KMS-11 (cell line): ENCODE measurements at regions not wholly inside any gene's neighbourhood (a gene's known extent, or its start where the extent isn't known, plus 50 kb on each side); places are given as distances from the start of the nearest gene placed in this dataset.

Experiments
- H2AFZ ChIP-seq: fragments of 200-600 bp; sonication (generic); 2 replicates; pipeline ENCODE4 v1.6.1; 2016; ENCODE audit warnings: antibody characterized with exemption, mixed run types, low read depth
- H3K27ac ChIP-seq: fragments of 200-600 bp; sonication (generic); 2 replicates; pipeline ENCODE4 v1.6.1; 2016; ENCODE audit warnings: mild to moderate bottlenecking, mixed run types
- H3K27me3 ChIP-seq: fragments of 200-600 bp; sonication (generic); 2 replicates; pipeline ENCODE4 v1.6.1; 2017; ENCODE audit warnings: mild to moderate bottlenecking, low read depth, mixed run types, moderate library complexity; ENCODE audit not compliant: insufficient read depth
- H3K36me3 ChIP-seq: fragments of 200-600 bp; sonication (generic); 2 replicates; pipeline ENCODE4 v1.6.1; 2017; ENCODE audit warnings: mild to moderate bottlenecking, mixed run types; ENCODE audit not compliant: insufficient read depth
- H3K4me1 ChIP-seq: fragments of 200-600 bp; sonication (generic); 2 replicates; pipeline ENCODE4 v1.6.1; 2016; ENCODE audit warnings: mild to moderate bottlenecking, low read depth, mixed run types; ENCODE audit not compliant: poor library complexity, severe bottlenecking
- H3K4me2 ChIP-seq: fragments of 200-600 bp; sonication (generic); 2 replicates; pipeline ENCODE4 v1.7.0; 2016; ENCODE audit warnings: mild to moderate bottlenecking, mixed run types
- H3K4me3 ChIP-seq: fragments of 200-600 bp; sonication (generic); IDR thresholded peaks from 2 replicates; pipeline ENCODE4 v1.6.1; 2017; ENCODE audit warnings: low read depth, low read length, mixed read lengths; ENCODE audit not compliant: insufficient read depth
- H3K79me2 ChIP-seq: fragments of 200-600 bp; sonication (generic); 2 replicates; pipeline ENCODE4 v1.6.1; 2016; ENCODE audit warnings: low read depth, mixed run types; ENCODE audit not compliant: insufficient read depth
- H3K9ac ChIP-seq: fragments of 200-600 bp; sonication (generic); 2 replicates; pipeline ENCODE4 v1.6.1; 2016; ENCODE audit warnings: mild to moderate bottlenecking, mixed run types
- H4K20me1 ChIP-seq: fragments of 200-600 bp; sonication (generic); 2 replicates; pipeline ENCODE4 v1.6.1; 2016; ENCODE audit warnings: mild to moderate bottlenecking, mixed run types; ENCODE audit not compliant: insufficient read depth
- CTCF ChIP-seq: fragments of 200-600 bp; sonication (generic); conservative IDR thresholded peaks from 2 replicates; pipeline ENCODE4 v1.6.1; 2017; ENCODE audit warnings: low read depth, mild to moderate bottlenecking, antibody characterized with exemption, low read length, moderate library complexity, mixed read lengths

GRCh38 chr4:122525865-122526264 lies 69.3 kb upstream of the IL2 start:
- Histone ChIP-seq H3K27ac (no peak overlapping the region), H3K9ac (no peak overlapping the region), H3K27me3 (no peaks in the 10 kb centered on the region), H2AFZ (no peak overlapping the region), H3K4me3 (no peak overlapping the region), H4K20me1 (no peaks in the 10 kb centered on the region), H3K79me2 (no peaks in the 10 kb centered on the region), H3K4me1 (no peaks in the 10 kb centered on the region), H3K36me3 (no peaks in the 10 kb centered on the region), H3K4me2 (no peak overlapping the region)
- TF ChIP-seq CTCF, result no peak

- Histone ChIP-seq H3K4me1 (no peaks in the 10 kb centered on the region), H2AFZ (no peak overlapping the region), H3K4me2 (no peak overlapping the region), H3K4me3 (no peak overlapping the region), H3K27me3 (no peaks in the 10 kb centered on the region), H3K9ac (no peak overlapping the region), H3K79me2 (no peaks in the 10 kb centered on the region), H4K20me1 (no peaks in the 10 kb centered on the region), H3K27ac (no peak overlapping the region), H3K36me3 (no peaks in the 10 kb centered on the region)
- no peak for TF ChIP-seq CTCF
Observed at GRCh38 chr4:122524176-122524575, 67.7 kb upstream of the IL2 start.

- Histone ChIP-seq H4K20me1 (no peaks in the 10 kb centered on the region), H3K27me3 (no peaks in the 10 kb centered on the region), H2AFZ (no peak overlapping the region), H3K4me1 (no peaks in the 10 kb centered on the region), H3K4me2 (no peak overlapping the region), H3K4me3 (no peak overlapping the region), H3K27ac (no peak overlapping the region), H3K9ac (no peak overlapping the region), H3K79me2 (no peaks in the 10 kb centered on the region), H3K36me3 (no peaks in the 10 kb centered on the region)
- TF ChIP-seq CTCF, result no peak
Observed at GRCh38 chr4:122522944-122523343, 66.4 kb upstream of the IL2 start.

- no peaks in the 10 kb centered on the region for H3K27me3 ChIP-seq
- no peak overlapping the region for H2AFZ ChIP-seq
- H3K4me2 ChIP-seq, result no peak overlapping the region
- H3K36me3 ChIP-seq, result no peaks in the 10 kb centered on the region
- H3K27ac ChIP-seq, result no peak overlapping the region
- H3K4me3 ChIP-seq, result no peak overlapping the region
- no peaks in the 10 kb centered on the region for H4K20me1 ChIP-seq
- no peaks in the 10 kb centered on the region for H3K4me1 ChIP-seq
- H3K79me2 ChIP-seq, result no peaks in the 10 kb centered on the region
- no peak overlapping the region for H3K9ac ChIP-seq
- TF ChIP-seq CTCF, result no peak
Observed at GRCh38 chr4:122517345-122517744, 60.8 kb upstream of the IL2 start.

GRCh38 chr4:122516376-122516775 lies 59.9 kb upstream of the IL2 start:
- Histone ChIP-seq H4K20me1 (no peaks in the 10 kb centered on the region), H3K9ac (no peak overlapping the region), H3K79me2 (no peaks in the 10 kb centered on the region), H3K36me3 (no peaks in the 10 kb centered on the region), H3K4me2 (no peak overlapping the region), H3K27me3 (no peaks in the 10 kb centered on the region), H3K4me1 (no peaks in the 10 kb centered on the region), H2AFZ (no peak overlapping the region), H3K4me3 (no peak overlapping the region), H3K27ac (no peak overlapping the region)
- TF ChIP-seq CTCF, result no peak
